Sciatic nerve (tissue), 2 donors: ENCODE measurements at regions not wholly inside any gene's neighbourhood (a gene's known extent, or its start where the extent isn't known, plus 50 kb on each side); places are given as distances from the start of the nearest gene placed in this dataset.

Experiments
- ATAC-seq: fragments of 200-7000 bp; cut with Tn5 transposase; one replicate; pipeline ENCODE4 v1.9.1; 2020; ENCODE audit warnings: mild to moderate bottlenecking, moderate library complexity
- DNase-seq: peaks from one replicate; pipeline ENCODE4 v3.0.0-alpha.2; 2020; ENCODE audit warnings: low spot score
- intact Hi-C: fragments of 100-400 bp; cut with DNase I; formaldehyde crosslinking; loops from one replicate; pipeline ENCODE4 v1.14.2; 2022
- donor health status: DM: no; HTN: no; CAD: no.
- donor health status: DM: no; HTN: no; CAD: no.

GRCh38 chr18:60739212-60739611 lies 366.6 kb upstream of the MC4R start:
- intact Hi-C loops = no loop called here
- ATAC-seq = no peak
- DNase-seq = no peak

GRCh38 chr18:60740313-60740712 lies 367.7 kb upstream of the MC4R start:
- intact Hi-C loops = no loop called here
- no peak for DNase-seq
- ATAC-seq = no peak

DNA sequence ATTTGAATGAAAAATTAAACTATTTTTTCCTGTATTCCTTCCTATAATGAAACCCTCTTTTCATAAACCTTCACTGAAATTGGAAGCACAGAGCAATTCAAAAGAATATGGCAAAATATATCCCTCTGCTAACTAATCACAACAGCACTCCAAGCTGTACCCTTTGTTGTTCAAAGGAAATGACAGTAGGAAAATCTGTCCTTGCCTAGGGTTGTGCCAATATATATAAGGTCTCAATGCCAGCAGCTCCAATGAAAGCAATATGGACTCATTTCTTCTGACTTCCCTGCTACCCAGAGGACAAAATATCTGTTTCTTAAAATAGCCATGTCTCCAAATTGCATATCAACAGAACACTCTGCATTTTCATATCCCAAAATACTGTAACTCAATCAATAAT lies 373.9 kb upstream of the MC4R start:
- ATAC-seq (no peak), DNase-seq (no peak)
- intact Hi-C loops = no loop called here

DNA sequence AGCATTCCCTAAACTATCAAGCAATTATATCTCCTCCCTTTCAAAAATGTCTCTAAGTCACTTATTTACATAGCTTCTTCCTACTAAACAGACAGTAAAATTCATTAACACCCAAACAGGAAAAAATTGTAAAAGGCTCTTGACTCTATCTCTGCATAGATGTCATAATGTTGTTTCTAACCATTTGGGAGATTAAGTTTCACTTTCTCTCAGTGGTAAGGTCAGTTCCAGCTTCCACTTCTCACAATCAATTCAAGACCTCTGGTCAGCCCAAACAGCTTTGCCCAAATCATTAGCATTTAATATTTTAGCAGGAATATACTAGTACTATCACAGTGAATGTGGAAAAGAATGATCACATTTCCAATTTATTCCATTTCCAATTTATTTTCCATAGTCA lies 374.3 kb upstream of the MC4R start:
- DNase-seq = no peak
- no peak for ATAC-seq
- intact Hi-C loops = no loop called here

DNA sequence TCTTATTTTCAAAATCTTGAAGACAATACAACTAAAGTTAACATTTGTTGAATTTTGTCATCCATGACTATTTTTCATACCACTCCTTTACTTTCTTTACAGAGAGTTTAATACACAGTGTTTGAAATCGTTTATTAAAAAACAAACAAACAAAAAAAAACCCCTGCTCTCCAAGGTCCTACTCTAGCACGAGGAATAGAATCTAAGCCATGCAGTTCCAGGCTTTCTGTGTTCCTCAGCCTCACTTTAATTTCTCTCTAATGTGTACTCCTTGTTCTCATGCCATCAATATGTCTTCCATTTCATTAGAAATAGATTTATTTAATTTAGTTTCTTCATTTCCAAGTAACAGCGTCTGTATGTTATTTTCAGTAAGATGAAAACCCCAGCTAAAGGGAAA lies 381.2 kb upstream of the MC4R start:
- intact Hi-C loops = no loop called here
- DNase-seq (no peak), ATAC-seq (no peak)

GRCh38 chr18:60754413-60755009 lies 381.9 kb upstream of the MC4R start:
- ATAC-seq = no peak
- no peak for DNase-seq
- intact Hi-C loops = no loop called here

DNA sequence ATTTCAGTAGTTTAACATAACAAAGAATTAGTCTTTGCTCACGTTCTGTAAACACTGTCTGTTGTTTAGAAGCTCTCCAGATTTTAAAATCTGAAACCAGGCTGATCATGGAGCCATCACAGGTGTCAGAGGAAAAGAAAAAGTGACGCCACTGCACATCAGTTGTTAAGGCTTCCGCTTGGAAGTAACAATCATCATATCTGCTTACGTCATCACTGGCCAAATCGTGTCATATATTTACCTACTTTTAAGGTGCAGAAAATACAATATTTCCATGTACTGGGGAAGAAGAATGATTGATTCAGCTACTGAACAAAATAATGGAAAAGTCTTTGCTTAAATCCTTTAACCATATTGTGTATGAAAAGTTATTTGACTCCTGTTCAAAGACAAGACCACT lies 382.6 kb upstream of the MC4R start:
- intact Hi-C loops = no loop called here
- DNase-seq (no peak), ATAC-seq (no peak)

- DNase-seq (no peak), ATAC-seq (no peak)
- intact Hi-C loops = no loop called here
Observed at GRCh38 chr18:60775978-60776377, 403.4 kb upstream of the MC4R start.

DNA sequence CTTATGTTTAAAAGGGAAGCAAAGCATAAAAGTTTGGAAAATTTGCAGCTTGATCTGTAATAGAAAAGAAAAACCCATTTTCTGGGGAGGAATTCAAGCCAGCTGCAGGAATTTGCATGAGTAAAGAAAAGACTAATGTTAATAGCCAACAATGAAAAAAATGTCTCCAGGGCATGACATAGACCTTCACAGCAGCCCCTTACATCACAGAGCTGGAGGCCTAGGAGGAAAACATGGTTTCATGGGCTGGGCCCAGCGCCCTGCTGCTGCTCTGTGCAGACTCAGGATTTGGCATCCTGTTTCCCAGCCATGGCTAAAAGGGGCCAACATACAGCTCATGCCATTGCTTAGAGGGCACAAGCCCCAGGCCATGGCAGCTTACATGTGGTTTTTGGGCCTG lies 411.6 kb upstream of the MC4R start:
- intact Hi-C loops = no loop called here
- ATAC-seq (no peak), DNase-seq (no peak)

GRCh38 chr18:60794802-60795201 lies 422.2 kb upstream of the MC4R start:
- intact Hi-C loops = no loop called here
- ATAC-seq = no peak

GRCh38 chr18:60804415-60804814 lies 431.8 kb upstream of the MC4R start:
- DNase-seq (no peak), ATAC-seq (no peak)
- intact Hi-C loops = no loop called here

More at GRCh38 chr18:60794802-60795201, 422.2 kb upstream of the MC4R start:
- no peak for DNase-seq

- intact Hi-C loops = no loop called here
- no peak for DNase-seq
Observed at GRCh38 chr18:60809937-60810336, 437.4 kb upstream of the MC4R start.

DNA sequence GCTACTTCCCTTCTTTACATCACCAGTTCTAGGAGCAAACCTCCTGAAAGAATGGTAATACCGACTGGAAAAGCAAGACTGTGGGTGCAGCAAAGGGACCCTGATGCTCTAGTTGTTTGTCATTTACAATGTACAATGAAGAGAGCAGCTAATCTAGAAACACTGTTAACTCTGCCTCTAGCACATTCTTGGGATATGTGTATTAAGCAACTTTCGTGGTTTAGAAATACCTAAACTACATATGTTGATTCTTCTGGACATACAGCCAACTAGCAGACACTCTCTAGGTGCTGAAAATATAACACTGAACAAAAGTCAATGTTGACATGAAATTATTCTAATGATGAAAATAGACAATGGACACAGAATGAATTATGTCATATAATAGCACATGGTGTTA lies 440.3 kb upstream of the MC4R start:
- intact Hi-C loops = no loop called here
- no peak for ATAC-seq
- DNase-seq = no peak

More at GRCh38 chr18:60809937-60810336, 437.4 kb upstream of the MC4R start:
- no peak for ATAC-seq

DNA sequence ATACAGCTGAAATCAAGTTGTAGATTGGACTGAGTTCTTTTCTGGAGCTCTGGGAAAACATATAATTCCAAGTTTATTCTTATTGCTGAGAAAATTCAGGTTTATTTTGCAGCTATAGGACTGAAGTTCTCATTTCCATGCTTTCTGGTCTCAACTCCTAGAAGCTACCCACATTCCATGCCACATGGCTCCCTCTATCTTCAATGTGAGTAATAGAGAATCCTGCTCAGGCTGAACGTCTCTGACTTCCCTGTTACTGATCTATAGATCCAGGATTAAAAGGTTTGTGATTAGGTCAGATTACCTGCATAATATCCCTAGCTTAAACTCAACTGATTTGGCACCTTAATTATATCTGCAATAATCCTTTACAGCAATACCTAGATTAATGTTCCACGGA lies 453.8 kb upstream of the MC4R start:
- intact Hi-C loops = no loop called here
- no peak for DNase-seq
- ATAC-seq = no peak

GRCh38 chr18:60831971-60832370 lies 459.4 kb upstream of the MC4R start:
- intact Hi-C loops = no loop called here
- DNase-seq (no peak), ATAC-seq (no peak)

DNA sequence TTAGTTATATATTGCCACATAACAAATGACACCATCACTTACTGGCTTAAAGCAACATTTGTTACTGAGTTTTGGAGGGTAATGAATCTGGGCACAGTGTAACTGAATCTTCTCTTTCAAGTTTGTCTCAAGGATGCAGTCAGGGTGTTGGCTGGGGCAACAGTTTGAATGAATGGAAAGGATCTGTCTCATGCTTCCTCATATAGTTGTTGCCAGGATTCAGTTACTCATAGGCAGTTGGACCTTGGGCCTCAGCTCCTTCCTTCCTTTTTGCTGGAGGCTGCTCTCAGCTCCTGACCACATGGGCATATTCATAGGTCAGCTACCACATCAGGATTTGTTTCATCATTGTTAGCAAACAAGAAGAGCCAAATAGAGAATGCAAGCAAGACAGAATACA lies 466.1 kb upstream of the MC4R start:
- intact Hi-C loops = no loop called here
- no peak for ATAC-seq
- DNase-seq = no peak

GRCh38 chr18:60846396-60846795 lies 473.8 kb upstream of the MC4R start:
- DNase-seq (no peak), ATAC-seq (no peak)
- intact Hi-C loops = no loop called here

DNA sequence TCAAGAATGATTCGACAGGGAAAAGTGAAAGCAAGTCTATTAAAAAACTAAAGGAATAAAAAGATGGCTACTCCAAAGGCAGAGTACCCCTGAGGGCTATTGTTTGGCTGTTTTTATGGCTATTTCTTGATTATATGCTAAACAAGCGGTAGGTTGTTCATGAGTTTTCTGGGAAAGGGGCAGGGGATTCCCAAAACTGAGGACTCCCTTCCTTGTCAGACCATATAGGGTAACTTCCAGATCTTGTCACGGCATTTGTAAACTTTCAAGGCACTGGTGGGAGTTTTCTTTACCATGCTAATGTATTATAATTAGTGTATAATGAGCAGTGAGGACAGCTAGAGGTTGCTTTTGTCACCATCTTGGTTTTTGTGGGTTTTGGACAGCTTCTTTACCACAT lies 474.9 kb upstream of the MC4R start:
- intact Hi-C loops = no loop called here
- ATAC-seq (no peak), DNase-seq (no peak)

DNA sequence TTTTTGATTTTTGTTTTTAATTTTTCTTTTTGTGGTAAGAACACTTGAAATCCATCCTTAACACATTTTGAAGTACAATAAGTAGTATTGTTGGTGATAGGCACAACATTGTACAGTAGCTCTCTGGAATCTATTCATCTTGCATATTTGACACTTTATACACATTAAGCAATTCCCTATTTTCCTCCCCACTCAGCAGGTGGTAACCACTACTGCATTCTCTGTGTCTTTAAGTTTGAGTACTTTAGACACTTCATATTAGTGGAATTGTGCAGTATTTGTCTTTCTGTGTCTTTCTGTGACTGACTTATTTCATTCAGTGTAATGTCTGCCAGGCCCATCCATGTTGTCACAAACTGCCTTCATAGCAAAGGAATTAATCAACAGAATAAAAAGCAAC lies 471.7 kb upstream of the CDH20 start:
- intact Hi-C loops = no loop called here
- ATAC-seq (no peak), DNase-seq (no peak)

DNA sequence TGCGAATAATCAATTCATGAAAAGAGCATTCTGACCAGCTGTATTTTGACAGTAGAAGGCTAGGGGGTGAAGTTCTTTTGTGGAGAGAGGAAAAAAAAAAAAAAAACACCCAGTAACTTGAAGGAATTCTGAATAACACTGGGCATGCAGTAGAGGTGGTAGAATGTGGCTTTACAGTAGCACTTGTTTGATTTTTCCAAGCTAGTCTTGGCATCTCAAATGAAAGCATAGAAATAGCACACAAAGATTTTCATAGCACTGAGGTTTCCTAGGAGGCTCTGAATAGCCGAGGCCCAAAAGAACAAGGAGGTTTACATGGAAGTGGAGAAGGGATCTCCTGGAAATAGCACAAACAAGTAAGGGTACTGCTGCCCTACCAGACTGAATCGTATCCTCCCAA lies 470.2 kb upstream of the CDH20 start:
- ATAC-seq (no peak), DNase-seq (no peak)
- intact Hi-C loops = no loop called here

- ATAC-seq (no peak), DNase-seq (no peak)
- intact Hi-C loops = no loop called here
Observed at GRCh38 chr18:60865801-60866200, 467.4 kb upstream of the CDH20 start.
